Heart left ventricle (tissue), 16 donors: ENCODE measurements at regions not wholly inside any gene's neighbourhood (a gene's known extent, or its start where the extent isn't known, plus 50 kb on each side); places are given as distances from the start of the nearest gene placed in this dataset.

Experiments used
- ATAC-seq, 4 donors: fragments of 200-7000 bp; cut with Tn5 transposase; one replicate each; pipeline ENCODE4 v1.9.1; 2020 to 2022; ENCODE audit warnings: moderate library complexity in 4 of 4, mild to moderate bottlenecking in 3 of 4, moderate number of reproducible peaks in 1 of 4
- DNase-seq, 5 donors: peaks; one replicate each; pipeline ENCODE4 v3.0.0-alpha.2; 2020
- H3K27ac ChIP-seq, 12 donors: fragments of 200-600 bp; sonication (generic) in 4 of 12; one replicate each; pipeline versions ENCODE4 v1.5.0 to v1.8.0; 2016 to 2022; ENCODE audit warnings: mild to moderate bottlenecking in 2 of 12
- H3K27me3 ChIP-seq, 9 donors: fragments of 200-600 bp; sonication (generic) in 2 of 9; one replicate each; pipeline versions ENCODE4 v1.5.1 to v1.8.0; 2016 to 2022; ENCODE audit warnings: mild to moderate bottlenecking in 3 of 9
- H3K36me3 ChIP-seq, 9 donors: fragments of 200-600 bp; sonication (generic) in 2 of 9; one replicate each; pipeline versions ENCODE4 v1.5.0 to v1.8.0; 2018 to 2022; ENCODE audit warnings: mild to moderate bottlenecking in 2 of 9
- H3K4me1 ChIP-seq, 12 donors: fragments of 200-600 bp; sonication (generic) in 4 of 12; one replicate each; pipeline versions ENCODE4 v1.5.0 to v1.8.0; 2016 to 2022; ENCODE audit warnings: mild to moderate bottlenecking in 3 of 12
- H3K4me3 ChIP-seq, 12 donors: fragments of 200-600 bp; sonication (generic) in 4 of 12; one replicate each; pipeline versions ENCODE4 v1.5.0 to v1.8.0; 2017 to 2022; ENCODE audit warnings: mild to moderate bottlenecking in 9 of 12, moderate library complexity in 4 of 12
- H3K9me3 ChIP-seq, 12 donors: fragments of 200-600 bp; sonication (generic) in 4 of 12; one replicate each; pipeline versions ENCODE4 v1.5.0 to v1.8.0; 2016 to 2022; ENCODE audit warnings: mild to moderate bottlenecking in 1 of 12
- CTCF ChIP-seq, 12 donors: fragments of 200-600 bp; sonication (generic) in 4 of 12; IDR thresholded peaks; one replicate each; pipeline versions ENCODE4 v1.5.0 to v1.8.0; 2018 to 2022; ENCODE audit warnings: antibody characterized with exemption in 12 of 12, mild to moderate bottlenecking in 5 of 12
- POLR2A ChIP-seq, 2 donors: fragments of 450-650 bp; IDR thresholded peaks; one replicate each; pipeline ENCODE4 v1.6.1; 2017; ENCODE audit warnings: antibody characterized with exemption in 2 of 2, mild to moderate bottlenecking in 2 of 2, moderate library complexity in 2 of 2
- WGBS, 4 donors: extraction: QIAGEN DNeasy Blood & Tissue Kit in 2 of 4; methylation state at CpG; one replicate each; pipeline versions ENCODE4 v1.1.5 to v1.1.7; 2013 to 2018; 5-methylcytosine and 5-hydroxymethylcytosine counted together
- intact Hi-C, 10 donors: fragments of 100-400 bp; cut with DNase I; formaldehyde crosslinking; loops; one replicate each; pipeline versions ENCODE4 v1.11.1 to v1.14.2; 2022
- donor health status: ischemic (EF 13 %, LVEDD 7.1; RV severe dilation, severe dysfunction).
- donor health status: healthy with polysubstance abuse.
- donor health status: DM: no; HTN: yes; CAD: no.
- donor health status: DM: no; HTN: no; CAD: no.
- donor health status: ischemic (EF 25% LVEDD 6.9; RV normal size, moderate dysfunction).
- donor health status: ischemic (EF 25% LVEDD 5.7; RV mildly dilated, moderate dysfunction).
- donor health status: healthy.
- donor health status: DM: yes; HTN: yes; CAD: no.
- donor health status: ischemic (EF 35%, LVEDD 5.7; RV mildly dilated, moderate dysfunction).
- donor health status: nonischemic (EF 11% LVEDD 7.7; RV severe dilation, severe dysfunction).
- donor health status: DM: yes; HTN: yes; CAD: no.
- donor health status: PGD.
- donor health status: ischemic (EF 29% LVEDD 5.4; RV normal size, mild dysfunction).
- donor health status: nonischemic (EF 23%, LVEDD 6.1; RV moderate dilation, normal function).

- H3K4me3 ChIP-seq, result no peak overlapping the region
- H3K9me3 ChIP-seq, result peaks cover 0 to 5% (median 0%) of the 10 kb centered on the region in 12 donors
- no peaks in the 10 kb centered on the region for H3K36me3 ChIP-seq
- no peak for DNase-seq
- H3K27ac ChIP-seq, result no peak overlapping the region
- intact Hi-C loops, result no loop called here
- ATAC-seq, result no peak
- no peak for TF ChIP-seq POLR2A (IDR thresholded peaks at IDR 0.05)
- no peak for TF ChIP-seq CTCF (IDR thresholded peaks at IDR 0.05)
- peaks cover 0 to 19% (median 0%) of the 10 kb centered on the region in 12 donors for H3K4me1 ChIP-seq
- 81 to 89% (median 86%) methylated on average over 3 of the region's 3 CpGs for WGBS, 4 donors
- no peaks in the 10 kb centered on the region for H3K27me3 ChIP-seq
Observed at GRCh38 chr12:115860619-115861018, 416.9 kb downstream of the MED13L start.

- intact Hi-C loops, result no loop called here
- H3K36me3 ChIP-seq, result no peaks in the 10 kb centered on the region
- ATAC-seq, result no peak
- H3K27me3 ChIP-seq, result no peaks in the 10 kb centered on the region
- DNase-seq, result no peak
- H3K27ac ChIP-seq, result no peak overlapping the region
- TF ChIP-seq CTCF (IDR thresholded peaks at IDR 0.05) (no peak), POLR2A (IDR thresholded peaks at IDR 0.05) (no peak)
- 43 to 56% (median 53%) methylated on average over 6 of the region's 6 CpGs for WGBS, 4 donors
- peaks cover 0 to 5% (median 0%) of the 10 kb centered on the region in 12 donors for H3K9me3 ChIP-seq
- H3K4me1 ChIP-seq, result peaks cover 0 to 19% (median 0%) of the 10 kb centered on the region in 12 donors
- no peak overlapping the region for H3K4me3 ChIP-seq
Observed at GRCh38 chr12:115859231-115859630, 418.3 kb downstream of the MED13L start.

- Histone ChIP-seq H3K27me3 (no peaks in the 10 kb centered on the region), H3K9me3 (no peaks in the 10 kb centered on the region), H3K27ac (peak overlapping the region in 1 of 12 donors; percentile 1), H3K4me1 (peaks cover 0 to 19% (median 0%) of the 10 kb centered on the region in 12 donors), H3K4me3 (no peak overlapping the region), H3K36me3 (no peaks in the 10 kb centered on the region)
- WGBS, 4 donors, result 67 to 82% (median 76%) methylated on average over 3 of the region's 3 CpGs
- peak; percentile 55 to 86 (median 65) for ATAC-seq
- DNase-seq, result peak in 2 of 5 donors; percentile 42
- TF ChIP-seq POLR2A (IDR thresholded peaks at IDR 0.05) (no peak), CTCF (IDR thresholded peaks at IDR 0.05) (no peak)
- intact Hi-C loops, result no loop called here
Observed at GRCh38 chr12:115857923-115858322, 419.6 kb downstream of the MED13L start.

- intact Hi-C loops, result no loop called here
- Histone ChIP-seq H3K4me1 (peaks cover 0 to 19% (median 0%) of the 10 kb centered on the region in 12 donors), H3K9me3 (no peaks in the 10 kb centered on the region), H3K27me3 (no peaks in the 10 kb centered on the region), H3K4me3 (no peak overlapping the region), H3K36me3 (no peaks in the 10 kb centered on the region), H3K27ac (no peak overlapping the region)
- DNase-seq (no peak), ATAC-seq (peak; percentile 48 to 82 (median 68))
- peak in 1 of 12 donors; percentile 19 for TF ChIP-seq CTCF (IDR thresholded peaks at IDR 0.05)
- TF ChIP-seq POLR2A (IDR thresholded peaks at IDR 0.05), result no peak
- WGBS, 4 donors, result 53 to 64% (median 55%) methylated on average over 7 of the region's 7 CpGs
Observed at GRCh38 chr12:115857160-115857920, 420.2 kb downstream of the MED13L start.
